Kidney (tissue), 13 donors: ENCODE measurements at regions not wholly inside any gene's neighbourhood (a gene's known extent, or its start where the extent isn't known, plus 50 kb on each side); places are given as distances from the start of the nearest gene placed in this dataset.

Experiments
- DNase-seq, 5 donors: peaks; one replicate each; pipeline ENCODE4 v3.0.0-alpha.2; 2013 to 2020
- FAIRE-seq: peaks from 2 replicates; lab custom pipeline; 2012; peaks lifted over from hg19 to GRCh38; lab: Jason Lieb, UNC
- H3K27ac ChIP-seq, 2 donors: one replicate each; pipeline ENCODE4 v1.7.0; 2013; ENCODE audit warnings: low read depth in 2 of 2, low read length in 2 of 2, inconsistent platforms in 1 of 2
- H3K27me3 ChIP-seq: one replicate; pipeline ENCODE4 v1.7.1; 2013; ENCODE audit warnings: low read length, inconsistent platforms; ENCODE audit not compliant: control insufficient read depth, insufficient read depth
- H3K36me3 ChIP-seq, 3 donors: one replicate each; pipeline versions ENCODE4 v1.7.0 to v1.7.1; 2013; ENCODE audit warnings: low read length in 3 of 3, control low read depth in 1 of 3, inconsistent platforms in 1 of 3; ENCODE audit not compliant: insufficient read depth in 3 of 3, control insufficient read depth in 2 of 3
- H3K4me1 ChIP-seq, 3 donors: one replicate each; pipeline versions ENCODE4 v1.7.0 to v1.7.1; 2013; ENCODE audit warnings: low read length in 3 of 3, inconsistent platforms in 1 of 3, low read depth in 1 of 3; ENCODE audit not compliant: control insufficient read depth in 2 of 3, insufficient read depth in 2 of 3
- H3K4me3 ChIP-seq, 3 donors: one replicate each; pipeline versions ENCODE4 v1.7.0 to v1.8.1; 2013; ENCODE audit warnings: low read length in 3 of 3, control low read depth in 1 of 3, inconsistent platforms in 1 of 3
- H3K9ac ChIP-seq, 3 donors: one replicate each; pipeline versions ENCODE4 v1.7.0 to v1.7.1; 2013; ENCODE audit warnings: low read length in 3 of 3, control low read depth in 1 of 3, inconsistent platforms in 1 of 3
- H3K9me3 ChIP-seq, 3 donors: one replicate each; pipeline versions ENCODE4 v1.7.0 to v1.7.1; 2013; ENCODE audit warnings: low read length in 3 of 3, control low read depth in 1 of 3, inconsistent platforms in 1 of 3; ENCODE audit not compliant: control insufficient read depth in 2 of 3, insufficient read depth in 1 of 3
- intact Hi-C: fragments of 100-400 bp; cut with DNase I; formaldehyde crosslinking; loops from one replicate; pipeline ENCODE4 v1.11.1; 2022
- TF ChIP-seq, protein P1 (sequence below): IDR thresholded peaks from 3 replicates; pipeline ENCODE4 v1.5.1; 2012; ENCODE audit warnings: mild to moderate bottlenecking, moderate library complexity, borderline replicate concordance; ENCODE audit not compliant: insufficient read depth; ENCODE audit errors: extremely low read depth
- donor health status: control.
- donor health status: control.
- donor health status: control.
- donor health status: control.
- donor health status: control.
- donor health status: DM: yes; HTN: yes; CAD: no.
- donor health status: Normal renal cell carcinoma (clear cell type).

DNA sequence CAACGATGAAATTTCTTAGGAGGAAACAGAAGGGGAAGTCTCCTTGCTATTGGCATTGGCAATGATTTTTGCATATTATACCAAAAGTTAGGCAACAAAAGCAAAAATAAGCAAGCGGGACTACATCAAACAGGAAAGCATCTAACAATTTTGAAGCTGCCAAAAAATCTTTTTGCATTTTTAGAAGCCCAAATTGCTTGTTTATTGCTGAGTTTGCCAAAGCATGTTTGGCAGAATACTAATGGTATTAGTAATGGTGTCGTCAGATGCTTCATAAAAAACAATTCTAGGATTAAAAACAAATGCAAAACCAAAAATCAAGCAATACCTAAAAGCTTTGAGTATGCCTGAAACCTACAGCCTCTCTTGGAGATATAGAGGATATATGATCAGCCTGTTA lies 80.0 kb downstream of the GALR1 start:
- no peak overlapping the region for H3K9ac ChIP-seq
- intact Hi-C loops = no loop called here
- DNase-seq = no peak
- TF ChIP-seq, protein P1, sequence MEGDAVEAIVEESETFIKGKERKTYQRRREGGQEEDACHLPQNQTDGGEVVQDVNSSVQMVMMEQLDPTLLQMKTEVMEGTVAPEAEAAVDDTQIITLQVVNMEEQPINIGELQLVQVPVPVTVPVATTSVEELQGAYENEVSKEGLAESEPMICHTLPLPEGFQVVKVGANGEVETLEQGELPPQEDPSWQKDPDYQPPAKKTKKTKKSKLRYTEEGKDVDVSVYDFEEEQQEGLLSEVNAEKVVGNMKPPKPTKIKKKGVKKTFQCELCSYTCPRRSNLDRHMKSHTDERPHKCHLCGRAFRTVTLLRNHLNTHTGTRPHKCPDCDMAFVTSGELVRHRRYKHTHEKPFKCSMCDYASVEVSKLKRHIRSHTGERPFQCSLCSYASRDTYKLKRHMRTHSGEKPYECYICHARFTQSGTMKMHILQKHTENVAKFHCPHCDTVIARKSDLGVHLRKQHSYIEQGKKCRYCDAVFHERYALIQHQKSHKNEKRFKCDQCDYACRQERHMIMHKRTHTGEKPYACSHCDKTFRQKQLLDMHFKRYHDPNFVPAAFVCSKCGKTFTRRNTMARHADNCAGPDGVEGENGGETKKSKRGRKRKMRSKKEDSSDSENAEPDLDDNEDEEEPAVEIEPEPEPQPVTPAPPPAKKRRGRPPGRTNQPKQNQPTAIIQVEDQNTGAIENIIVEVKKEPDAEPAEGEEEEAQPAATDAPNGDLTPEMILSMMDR = no peak
- no peaks in the 10 kb centered on the region for H3K27me3 ChIP-seq
- H3K36me3 ChIP-seq = no peaks in the 10 kb centered on the region
- no peaks in the 10 kb centered on the region for H3K9me3 ChIP-seq
- H3K4me3 ChIP-seq = no peak overlapping the region
- no peak for FAIRE-seq
- H3K4me1 ChIP-seq = no peaks in the 10 kb centered on the region
- no peak overlapping the region for H3K27ac ChIP-seq

DNA sequence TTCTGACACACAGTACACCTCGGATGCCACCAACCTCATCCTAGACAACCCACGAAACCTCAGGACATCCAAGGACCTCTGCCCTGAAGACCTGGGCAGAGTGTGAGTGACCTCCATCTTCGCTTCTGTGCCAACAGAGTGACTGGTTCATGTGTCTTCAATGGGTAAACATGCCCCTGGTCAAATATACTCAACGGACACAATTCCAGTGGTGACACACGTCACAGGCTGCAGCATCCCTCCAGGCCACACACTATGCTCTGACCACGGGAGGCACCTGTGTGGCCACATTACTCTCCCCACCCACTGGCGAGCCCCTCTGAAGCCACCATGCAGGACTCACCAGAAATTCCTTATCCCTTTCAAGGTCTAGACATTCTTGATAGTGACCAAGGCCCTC lies 85.2 kb downstream of the GALR1 start:
- TF ChIP-seq, protein P1 = no peak
- Histone ChIP-seq H3K27ac (no peak overlapping the region), H3K36me3 (no peaks in the 10 kb centered on the region), H3K27me3 (no peaks in the 10 kb centered on the region), H3K4me1 (no peaks in the 10 kb centered on the region), H3K9ac (no peak overlapping the region), H3K4me3 (no peak overlapping the region), H3K9me3 (no peaks in the 10 kb centered on the region)
- FAIRE-seq (no peak), DNase-seq (no peak)
- intact Hi-C loops = no loop called here

DNA sequence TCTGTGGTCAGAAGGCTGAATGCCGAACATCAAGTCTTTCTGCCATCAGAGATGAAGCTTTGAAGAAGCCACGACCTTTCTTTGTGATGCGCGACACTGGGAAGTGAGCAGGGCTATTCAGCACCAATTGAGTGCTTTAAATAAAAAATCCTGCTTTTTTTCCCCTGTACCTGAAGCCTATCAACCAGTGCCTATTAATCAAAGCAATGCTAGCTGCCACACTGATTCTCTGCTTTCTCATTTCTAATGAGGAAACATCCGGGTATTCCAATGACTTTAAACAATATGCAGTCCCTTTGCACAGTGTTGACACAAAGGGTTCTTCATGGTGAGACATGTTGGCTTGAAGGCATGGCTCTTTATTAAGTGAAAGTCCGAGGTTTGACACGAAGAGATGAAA lies 88.0 kb downstream of the GALR1 start:
- Histone ChIP-seq H3K36me3 (no peaks in the 10 kb centered on the region), H3K27me3 (no peaks in the 10 kb centered on the region), H3K4me3 (no peak overlapping the region), H3K9me3 (no peaks in the 10 kb centered on the region), H3K4me1 (no peaks in the 10 kb centered on the region), H3K27ac (no peak overlapping the region), H3K9ac (no peak overlapping the region)
- no peak for FAIRE-seq
- TF ChIP-seq, protein P1 = no peak
- DNase-seq = no peak
- intact Hi-C loops = no loop called here

DNA sequence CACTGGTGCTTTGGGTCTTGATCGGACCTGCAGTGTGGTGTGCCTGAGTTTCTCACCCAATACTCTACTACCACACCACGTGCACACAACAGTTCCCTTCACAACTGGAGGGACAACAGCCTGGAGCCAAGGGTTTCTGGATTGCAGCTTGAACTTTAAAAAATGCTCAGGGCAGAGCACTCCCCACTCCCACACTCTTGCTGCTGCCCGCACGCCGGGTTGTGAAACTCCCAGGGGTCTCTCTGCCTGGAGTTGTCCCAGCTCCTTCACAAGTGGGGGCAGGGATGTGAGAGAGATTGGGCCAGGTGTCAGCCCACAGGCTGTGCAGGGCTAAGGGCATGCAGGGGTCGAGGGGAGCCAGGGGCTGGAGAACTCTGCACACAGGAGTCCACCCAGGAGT lies 89.4 kb downstream of the GALR1 start:
- FAIRE-seq (no peak), DNase-seq (no peak)
- Histone ChIP-seq H3K4me3 (no peak overlapping the region), H3K36me3 (no peaks in the 10 kb centered on the region), H3K27me3 (no peaks in the 10 kb centered on the region), H3K4me1 (no peaks in the 10 kb centered on the region), H3K9me3 (no peaks in the 10 kb centered on the region), H3K9ac (no peak overlapping the region), H3K27ac (no peak overlapping the region)
- TF ChIP-seq, protein P1 = no peak
- intact Hi-C loops = no loop called here
